Stimulated activated CD4-positive, alpha-beta T cell treated with anti-CD3 and anti-CD28 coated beads, Interleukin-2, amount 100 ng/mL, for 48 hours (primary cell): ENCODE measurements at regions not wholly inside any gene's neighbourhood (a gene's known extent, or its start where the extent isn't known, plus 50 kb on each side); places are given as distances from the start of the nearest gene placed in this dataset.

Experiments used
- DNase-seq, 2 donors: peaks; one replicate each; pipeline ENCODE4 v3.0.0-alpha.2; 2020

DNA sequence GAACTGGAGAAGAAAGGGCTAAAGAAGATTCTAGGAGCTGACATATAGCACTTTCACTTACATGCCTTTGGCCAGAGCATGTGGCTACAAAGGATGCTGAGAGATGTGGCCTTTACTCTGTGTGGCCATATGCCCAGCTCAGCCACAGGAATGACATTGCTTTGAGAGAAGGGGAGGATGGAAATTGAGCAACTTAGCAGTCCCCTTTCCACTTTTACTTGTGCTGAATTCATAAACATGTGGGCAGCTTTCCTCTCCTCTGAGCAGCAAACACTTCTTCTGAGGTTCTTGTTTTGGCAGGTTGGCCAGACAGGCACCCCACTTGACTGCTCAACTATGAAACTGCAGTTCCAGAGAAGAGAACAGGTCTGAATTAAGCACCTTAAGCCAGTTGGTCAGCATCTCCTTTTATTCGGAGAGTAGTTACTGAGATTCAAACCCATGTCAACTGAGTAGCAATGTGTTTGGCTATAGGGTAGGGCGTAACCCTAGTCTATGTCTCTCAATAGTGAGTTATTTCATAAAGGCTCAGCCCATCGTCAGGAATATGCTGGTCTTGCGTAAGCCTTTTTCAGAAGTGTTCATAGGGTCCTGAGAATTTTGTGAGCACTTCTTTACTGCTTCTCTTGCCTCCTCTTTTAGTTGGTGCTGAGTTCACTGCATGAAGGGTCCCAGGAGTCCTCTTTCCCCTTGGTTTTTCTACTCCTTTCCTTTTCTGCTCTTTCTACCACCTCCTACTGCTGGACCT is 134.5 kb downstream of the PALM2AKAP2 start:
- DNase-seq, result no peak

DNA sequence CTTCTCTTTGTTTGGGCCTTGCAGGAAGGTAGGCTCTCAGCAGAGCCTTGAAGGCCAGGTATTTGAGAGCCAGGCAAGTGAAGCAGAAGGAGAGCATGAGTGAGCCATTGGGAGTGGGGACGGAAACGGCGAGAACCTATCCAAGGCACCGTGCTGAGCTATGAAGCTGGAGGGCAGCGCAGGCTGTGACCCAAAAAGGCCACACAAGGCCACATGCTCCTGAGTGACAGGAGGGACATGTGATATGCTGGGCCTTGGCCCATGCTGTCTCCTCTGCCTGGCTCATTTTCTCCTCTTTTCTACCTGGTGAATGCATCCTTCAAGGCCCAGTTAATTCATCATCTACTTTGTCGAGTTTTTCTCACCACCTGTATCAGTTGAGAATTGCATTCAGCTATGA is 136.3 kb downstream of the PALM2AKAP2 start:
- no peak for DNase-seq

DNA sequence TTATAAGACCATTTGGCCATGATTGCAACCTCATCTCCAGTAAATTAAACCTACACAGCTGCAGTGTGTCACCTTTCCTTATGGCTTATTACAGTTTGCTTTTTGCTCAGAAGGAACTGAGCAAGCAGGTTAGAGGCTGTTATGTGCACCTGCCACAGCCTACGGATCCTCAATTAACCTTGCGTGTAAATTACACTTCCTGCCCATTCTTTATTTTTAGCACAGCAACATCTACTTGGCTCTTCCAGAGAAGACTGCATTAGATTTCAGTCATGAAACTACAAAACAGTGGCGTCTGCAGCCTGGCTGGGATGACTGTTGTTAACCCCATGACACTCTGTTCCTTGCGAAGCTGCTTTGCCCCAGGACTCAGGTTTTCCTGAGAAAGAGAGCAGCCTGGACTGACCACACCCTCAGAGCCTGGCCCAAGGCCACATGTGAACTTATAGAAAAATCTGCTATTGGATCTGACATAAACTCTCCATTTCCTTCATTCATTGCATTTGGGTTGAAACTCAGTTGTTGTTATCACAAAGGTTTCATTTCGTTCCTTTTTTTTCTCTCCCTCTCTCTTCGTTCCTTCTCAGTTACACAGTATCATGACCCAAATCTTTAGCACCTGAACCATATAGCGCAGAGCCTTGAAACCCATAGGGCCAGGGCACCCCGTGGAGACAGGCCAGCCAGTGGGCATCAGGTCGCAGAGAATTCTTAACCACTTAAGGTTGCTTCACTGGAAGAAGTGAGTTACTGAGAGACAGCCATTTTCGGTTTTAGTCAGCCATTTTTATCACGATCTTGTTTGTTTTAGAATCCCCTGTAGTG is 138.6 kb downstream of the PALM2AKAP2 start:
- DNase-seq, result peak; percentile 21 to 41

DNA sequence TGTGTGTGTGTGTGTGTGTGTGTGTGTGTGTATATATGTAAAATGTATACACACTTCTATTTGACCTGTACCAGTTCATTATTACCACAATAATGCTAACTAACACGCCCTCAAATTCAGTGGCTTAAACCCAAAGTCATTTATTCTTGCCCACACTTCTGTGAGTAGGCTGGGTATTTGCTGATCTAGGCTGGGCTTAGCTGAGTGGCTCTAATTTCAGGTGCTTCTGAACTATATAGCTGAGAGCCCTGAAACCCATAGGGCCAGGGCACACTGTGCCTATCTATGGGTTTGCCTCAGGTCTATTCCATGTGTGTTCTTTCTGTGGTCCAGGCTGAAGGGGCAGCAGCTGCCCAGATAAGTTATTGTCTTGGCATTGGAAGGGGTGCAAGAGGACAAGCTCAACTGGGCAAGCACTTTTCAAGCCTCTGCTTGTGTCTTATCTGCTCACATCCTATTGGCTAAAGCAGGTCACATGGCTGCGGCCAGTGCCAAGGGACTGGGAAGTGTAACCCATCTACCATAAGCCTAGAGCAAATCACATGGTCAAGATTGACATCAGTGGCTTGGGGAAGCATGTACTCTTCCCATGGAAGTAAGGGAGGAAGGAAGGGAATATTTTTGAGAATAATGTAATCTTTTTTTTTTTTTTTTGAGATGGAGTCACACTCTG is 139.9 kb downstream of the PALM2AKAP2 start:
- no peak for DNase-seq

DNA sequence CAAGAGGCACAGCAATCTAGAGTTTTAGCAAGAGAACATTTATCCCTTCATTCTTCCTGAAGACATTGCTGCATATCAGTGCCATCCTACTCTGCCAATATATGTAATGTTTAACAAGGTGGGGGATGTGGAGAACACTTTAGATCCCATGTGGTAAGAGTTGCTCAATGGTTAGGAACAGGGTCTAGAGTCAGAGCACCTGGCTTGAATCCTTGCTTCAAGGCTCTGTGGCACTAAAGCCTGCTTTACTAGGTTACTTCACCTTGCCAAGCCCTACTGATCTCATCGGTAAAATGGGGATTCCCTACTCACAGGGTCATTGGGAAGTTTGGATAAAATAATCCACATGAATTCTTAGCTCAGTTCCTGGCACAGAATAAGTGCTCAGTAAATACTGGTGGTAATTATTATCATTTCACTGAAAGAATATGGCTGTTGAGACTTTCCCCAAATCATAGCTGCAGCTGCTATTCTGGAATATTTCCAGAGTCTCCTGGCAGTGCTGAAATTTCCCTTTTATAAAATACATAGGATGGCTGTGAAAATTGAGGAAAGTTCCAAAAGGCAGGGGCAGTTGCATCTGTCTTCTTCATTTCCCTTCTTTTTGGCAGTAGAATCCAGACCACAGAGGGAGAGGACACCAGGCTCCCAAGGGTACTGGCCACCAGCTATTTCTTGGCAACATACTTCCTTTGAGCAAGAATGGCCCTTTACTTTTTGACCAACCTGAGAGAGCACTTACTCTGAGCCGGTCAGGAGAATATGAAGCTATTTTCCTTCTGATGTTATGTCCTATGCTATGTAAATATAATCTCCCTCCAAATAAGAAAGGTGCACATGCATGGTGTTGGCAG is 142.8 kb downstream of the PALM2AKAP2 start:
- DNase-seq, result no peak

DNA sequence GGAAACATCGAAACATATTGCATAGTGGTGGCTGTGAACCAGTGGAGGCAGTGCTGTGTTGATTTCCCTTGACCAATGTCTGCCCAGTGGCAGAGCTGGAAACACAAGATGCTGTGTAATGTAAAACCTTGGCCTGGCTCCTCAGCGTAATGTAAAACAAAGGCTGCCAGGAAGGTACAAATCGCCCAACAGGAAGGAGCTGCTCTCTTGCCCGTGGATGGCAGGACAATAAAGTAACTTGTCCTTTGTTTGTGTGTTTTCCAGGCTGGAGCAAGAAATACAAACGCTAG is 143.4 kb downstream of the PALM2AKAP2 start:
- no peak for DNase-seq

DNA sequence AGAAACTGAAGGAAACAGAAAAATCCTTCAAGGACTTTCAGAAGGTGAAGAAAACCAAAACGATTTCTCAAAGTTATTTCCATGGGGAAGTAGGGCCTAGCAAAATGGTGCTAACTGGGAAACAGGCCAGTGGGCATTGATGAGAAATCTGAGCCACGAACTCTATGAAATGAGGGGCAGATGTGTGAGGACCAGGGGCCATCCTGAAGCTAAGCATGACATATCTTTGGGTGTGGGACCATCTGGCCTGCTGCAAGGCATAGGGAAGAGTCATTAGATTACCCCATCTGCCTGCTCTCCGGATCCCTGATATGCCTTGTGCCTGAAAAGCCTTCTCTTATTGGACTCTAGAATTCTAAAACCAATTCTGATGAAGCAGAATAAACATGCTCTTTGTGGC is 143.8 kb downstream of the PALM2AKAP2 start:
- DNase-seq, result no peak

DNA sequence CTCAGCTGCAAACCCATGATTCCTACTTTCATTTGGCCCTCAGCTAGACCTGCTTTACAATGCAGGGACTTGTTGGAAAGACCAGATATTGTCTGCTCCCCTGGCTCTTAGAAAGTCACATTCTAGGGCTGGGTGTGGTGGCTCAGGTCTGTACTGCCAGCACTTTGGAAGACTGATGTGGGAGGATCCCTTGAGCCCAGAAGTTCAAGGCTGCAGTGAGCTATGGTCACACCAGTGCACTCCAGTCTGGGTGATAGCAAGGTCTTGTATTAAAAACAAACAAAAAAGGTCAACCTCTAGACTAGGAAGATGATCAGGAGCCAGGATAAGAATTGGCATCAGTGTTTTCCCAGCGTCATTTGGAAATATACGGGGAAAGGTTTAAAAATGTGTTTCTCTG is 145.8 kb downstream of the PALM2AKAP2 start:
- no peak for DNase-seq

DNA sequence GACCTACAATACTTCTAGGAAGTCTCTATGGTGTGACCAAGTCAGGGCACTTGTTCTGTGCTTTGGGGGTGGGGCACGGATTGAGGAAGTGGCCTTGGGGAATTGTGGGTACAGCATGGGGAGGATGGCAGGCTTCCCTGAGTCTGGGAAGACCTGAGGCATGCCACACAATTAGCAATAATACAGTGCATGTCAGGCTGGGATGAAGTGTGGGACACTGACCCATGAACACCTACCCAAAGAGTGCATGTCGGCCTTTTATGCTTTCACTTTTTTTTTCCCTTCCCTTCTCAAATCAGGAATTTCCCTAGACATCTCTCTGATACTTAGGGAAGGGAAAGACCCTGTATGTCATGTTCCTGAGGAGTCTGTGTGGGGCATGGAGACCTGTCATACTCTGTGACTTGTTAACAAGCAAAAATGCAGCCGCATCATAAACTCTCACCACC is 146.4 kb downstream of the PALM2AKAP2 start:
- DNase-seq, result no peak

DNA sequence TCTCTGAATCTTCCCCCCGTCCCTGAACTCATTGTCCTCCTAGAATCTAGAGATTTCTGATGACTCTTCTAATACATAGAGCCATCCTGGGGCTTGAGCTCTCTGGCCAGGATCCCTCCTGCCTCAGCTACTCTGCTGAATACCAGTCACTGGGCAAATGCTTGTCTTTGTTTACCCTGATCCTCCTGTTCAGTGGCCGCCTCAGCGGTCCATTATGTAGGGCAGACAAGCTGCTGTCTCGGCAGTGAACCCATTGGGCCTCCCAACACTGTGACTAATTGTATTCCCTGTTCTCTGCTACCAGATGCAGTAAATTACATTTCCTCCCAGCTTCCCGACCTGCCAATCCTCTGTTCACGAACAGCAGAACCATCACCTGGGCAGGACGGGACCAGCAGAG is 151.6 kb downstream of the PALM2AKAP2 start:
- DNase-seq, result no peak

DNA sequence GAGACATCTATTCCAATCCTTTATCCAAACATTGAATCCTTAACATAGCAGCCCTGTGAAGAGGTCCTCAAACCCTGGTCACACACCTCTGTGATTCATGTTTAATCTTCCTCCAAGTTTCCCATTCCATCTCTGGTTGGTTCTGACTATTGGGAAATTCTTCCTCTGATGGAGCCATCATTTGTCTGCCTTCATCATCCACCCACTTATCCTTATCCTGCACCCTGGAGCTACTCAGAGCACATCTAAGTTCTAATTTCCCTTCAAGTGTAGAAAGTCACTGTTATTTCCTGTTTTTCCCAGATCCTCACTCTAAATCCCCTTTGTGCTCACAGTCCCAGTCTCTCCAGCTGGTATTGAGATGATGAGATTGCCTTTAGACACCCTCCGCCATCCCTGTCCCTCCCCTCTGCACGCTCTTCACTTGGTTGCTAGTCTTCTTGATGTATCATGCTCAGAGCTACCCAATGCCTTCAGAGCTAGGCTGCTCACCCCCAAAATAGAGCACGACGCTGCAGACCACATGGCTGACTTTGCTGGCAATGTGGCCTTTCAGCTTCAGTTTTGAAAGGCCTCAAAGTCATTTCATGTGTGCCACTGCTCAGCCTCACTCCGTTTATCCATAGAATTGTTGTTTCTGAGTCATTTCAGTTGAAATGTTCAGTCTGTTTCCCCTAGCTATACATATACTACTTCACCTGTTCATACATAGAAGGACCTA is 154.3 kb downstream of the PALM2AKAP2 start:
- DNase-seq, result peak in 1 of 2 donors; percentile 29

DNA sequence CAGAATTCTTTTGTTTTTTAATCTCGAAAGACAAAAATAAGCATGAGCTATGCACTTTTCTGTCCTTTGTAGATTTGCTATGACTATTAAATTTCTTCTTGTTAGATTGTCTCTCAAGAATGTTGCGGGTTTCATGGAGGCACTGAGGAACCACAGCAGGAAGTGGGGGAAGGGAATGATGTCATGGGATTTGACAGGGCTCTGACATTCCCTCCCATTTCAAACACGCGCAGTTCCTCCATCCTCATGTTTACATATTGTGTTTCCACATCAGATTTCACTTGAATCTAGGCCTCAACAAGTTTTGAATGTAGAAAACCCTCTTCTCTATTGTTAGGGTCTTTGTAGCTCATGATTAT is 154.8 kb downstream of the PALM2AKAP2 start:
- no peak for DNase-seq

DNA sequence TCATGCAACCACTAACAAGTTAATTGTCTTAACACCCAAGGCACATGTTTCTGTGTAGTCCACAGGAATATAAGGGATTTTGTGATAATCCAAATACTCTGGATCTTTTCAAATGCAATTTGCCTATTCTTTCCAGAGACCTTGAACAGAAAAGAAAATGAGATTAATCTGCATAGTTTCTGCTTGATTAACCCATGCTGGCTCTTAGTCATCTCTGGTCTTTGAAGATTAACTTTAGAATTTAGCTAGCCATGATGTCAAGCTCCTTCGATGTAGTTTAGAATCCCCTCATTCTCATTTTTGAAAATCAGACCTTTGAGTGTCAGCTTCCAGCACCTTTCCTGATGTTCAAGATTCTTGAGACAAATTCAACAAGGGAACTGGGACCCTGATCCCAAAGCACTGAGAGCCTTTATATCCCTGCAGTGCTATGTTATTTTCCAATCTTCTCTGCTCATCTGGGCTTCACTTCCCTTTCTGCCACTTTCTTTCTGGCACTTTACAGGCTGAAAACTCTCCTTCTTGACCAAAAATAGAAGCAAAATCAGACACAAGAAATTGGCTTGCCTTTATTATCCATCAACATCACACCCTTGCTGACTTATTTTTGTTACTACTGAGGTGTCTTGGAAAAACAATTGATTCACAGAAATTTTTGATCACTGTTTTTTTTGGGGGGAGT is 155.5 kb downstream of the PALM2AKAP2 start:
- no peak for DNase-seq

DNA sequence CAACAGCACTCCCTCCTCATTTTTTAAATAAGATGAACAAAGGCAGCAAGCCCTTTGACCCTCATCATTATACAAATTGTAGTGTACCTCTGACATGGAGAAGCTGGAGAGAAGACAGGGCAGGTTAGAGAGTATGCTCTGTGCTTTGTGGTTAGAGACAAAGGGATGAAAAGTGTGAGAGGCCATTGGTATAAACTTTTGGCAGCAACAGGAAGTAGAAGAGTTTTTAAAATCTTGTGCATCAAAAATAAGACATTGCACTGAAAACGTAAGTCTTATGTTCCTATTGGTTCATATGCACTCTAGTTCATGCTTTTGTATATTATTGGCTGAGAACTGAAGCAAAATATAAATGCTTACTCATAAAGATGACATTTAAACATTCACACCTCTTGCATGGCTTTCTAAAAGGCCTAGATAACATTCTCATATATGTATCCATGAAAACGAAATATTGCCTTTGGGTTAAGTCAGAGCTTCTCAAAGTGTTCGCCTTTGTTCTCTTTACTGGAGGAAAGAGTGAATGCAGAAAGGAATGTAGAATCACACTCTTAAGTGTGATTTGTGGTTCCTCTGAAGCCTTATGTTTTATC is 158.0 kb downstream of the PALM2AKAP2 start:
- no peak for DNase-seq

DNA sequence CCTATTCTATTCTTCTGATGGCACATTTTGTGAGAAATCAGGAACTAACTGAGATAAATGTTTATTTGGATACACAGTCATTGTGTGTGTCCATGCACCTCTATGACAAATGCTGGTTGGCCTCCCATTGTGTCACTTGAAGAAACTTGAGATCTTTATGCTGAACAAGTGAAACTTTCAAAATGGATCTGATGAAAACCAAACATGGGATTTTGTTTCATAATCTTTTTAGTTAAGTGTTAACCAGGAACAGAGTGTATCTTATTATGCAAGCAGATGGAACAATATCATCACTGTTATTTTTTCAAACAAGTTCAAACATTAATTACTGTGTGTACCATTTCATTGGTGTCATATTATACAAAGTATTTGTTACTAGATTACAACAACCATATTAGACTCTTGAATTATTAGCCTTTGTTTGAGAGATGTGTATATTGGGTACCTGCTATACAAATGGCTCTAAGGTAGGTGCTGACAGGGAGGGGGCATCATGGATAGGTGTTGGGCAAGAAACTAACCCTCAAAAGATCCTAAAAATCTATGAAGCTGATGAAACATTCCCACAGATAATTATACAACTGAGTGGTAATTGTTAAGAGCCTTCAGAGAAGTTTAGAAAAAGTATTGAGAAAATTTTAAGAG is 159.8 kb downstream of the PALM2AKAP2 start:
- no peak for DNase-seq

DNA sequence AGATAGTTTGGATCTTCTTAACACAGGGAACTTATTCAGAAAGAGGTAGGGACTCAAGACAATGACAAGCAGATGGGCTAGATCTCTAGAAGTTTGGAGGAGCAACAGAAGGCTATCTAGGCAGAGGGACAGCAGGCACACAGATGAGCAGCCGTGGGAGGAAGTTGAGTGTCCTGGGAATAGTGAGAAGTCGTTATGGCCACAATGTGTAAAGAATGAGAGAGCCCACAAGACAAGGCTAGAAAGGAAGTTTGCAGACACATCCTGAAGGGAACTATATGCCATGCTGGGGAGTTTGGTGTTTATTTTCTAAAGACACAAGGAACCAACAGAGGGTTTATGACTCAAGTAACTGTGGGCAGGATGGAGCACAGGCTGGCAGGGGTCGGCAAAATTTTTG is 160.6 kb downstream of the PALM2AKAP2 start:
- no peak for DNase-seq

DNA sequence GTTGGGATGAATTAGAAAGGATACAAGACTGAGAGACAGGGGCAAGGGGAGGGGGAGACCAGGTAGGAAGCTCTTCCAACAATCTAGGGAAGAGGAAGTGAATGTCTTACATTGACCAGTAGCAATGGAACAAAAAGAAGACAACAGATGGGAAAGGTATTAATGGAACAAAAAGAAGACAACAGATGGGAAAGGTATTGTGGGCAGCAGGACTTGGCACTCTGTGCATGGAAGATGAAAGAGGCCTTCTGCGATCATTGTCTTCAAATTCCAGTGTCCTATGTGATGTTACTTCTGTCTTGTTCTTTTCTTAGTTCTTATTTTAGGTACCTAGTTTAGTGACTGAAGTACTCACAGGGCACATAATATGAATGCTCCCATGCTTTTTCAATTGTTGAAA is 161.8 kb downstream of the PALM2AKAP2 start:
- no peak for DNase-seq

DNA sequence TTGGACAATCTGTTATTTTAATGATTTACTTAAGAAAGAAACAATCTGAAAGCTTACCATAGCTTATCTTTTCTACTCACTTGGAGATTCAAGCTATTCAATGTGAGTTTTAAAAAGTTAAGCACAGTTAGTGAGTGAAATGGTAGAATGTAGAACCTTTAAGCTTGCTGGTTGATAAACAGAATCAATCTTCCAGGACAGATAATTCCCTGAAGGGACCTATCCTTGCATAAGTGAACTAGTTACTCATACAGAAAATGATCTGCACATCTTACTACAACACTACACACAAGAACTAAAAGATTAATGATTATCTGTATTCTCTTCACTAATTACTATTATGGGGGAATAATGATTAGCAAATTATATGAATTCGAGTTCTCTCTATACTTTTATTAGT is 165.6 kb downstream of the PALM2AKAP2 start:
- no peak for DNase-seq

DNA sequence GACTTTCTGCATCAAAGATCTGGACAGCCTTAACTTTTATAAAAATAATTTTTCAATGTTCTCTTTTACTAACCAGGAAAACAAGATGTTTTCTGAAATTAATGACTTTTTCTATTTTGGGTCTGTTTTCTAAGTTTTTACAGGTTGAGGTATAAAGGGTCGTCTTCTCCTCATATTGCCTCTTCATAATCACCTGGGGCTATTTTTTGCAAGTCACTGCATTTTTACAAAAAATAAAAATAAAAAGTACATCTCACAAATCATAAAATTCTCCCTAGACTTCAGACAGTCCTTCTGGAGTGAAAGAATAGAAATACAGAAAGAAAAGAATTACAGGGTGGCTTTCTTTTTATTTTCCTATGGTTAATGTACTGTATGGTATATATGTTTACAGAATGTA is 168.5 kb downstream of the PALM2AKAP2 start:
- no peak for DNase-seq

DNA sequence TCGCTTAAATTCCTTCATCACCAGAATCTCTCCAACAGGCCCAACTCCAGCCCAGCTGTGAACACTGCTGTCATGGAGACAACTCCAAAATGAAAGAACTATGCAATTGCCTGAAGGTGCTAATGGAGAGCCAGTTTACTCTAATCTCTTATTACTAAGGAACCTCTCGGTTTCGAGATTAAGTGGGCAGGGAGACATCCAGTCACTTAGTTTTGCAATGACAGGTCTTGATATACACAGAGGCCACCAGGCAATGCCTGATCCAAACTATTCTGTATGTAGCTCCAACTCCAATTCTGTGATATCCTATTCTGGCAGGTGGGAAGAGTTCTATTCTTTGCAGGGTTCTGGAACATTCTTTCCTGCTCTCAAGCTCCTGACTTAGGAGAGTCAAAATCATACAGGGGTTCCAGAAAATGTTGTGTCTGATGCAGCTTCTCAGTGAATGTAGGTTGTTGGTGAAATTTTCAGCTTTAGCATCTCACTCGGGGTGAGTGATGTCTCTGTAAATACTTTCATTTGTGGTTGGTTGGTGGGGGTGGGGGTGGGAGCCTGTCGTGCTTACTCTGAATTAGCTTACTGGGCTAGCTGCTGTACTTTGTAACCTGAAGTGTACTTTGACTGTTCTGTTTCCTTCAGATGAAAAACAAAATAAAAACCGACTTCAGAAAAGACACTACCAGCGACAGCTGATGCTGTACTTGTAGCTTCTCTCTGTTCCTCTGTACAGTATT is 170.9 kb downstream of the PALM2AKAP2 start:
- no peak for DNase-seq
